Esophagus squamous epithelium (tissue), 5 donors: ENCODE measurements at regions not wholly inside any gene's neighbourhood (a gene's known extent, or its start where the extent isn't known, plus 50 kb on each side); places are given as distances from the start of the nearest gene placed in this dataset.

Experiments
- DNase-seq: peaks from one replicate; lab custom pipeline; 2025; lab: John Stamatoyannopoulos, UW
- H3K27ac ChIP-seq, 4 donors: fragments of 200-600 bp; sonication (generic); one replicate each; pipeline ENCODE4 v1.5.1; 2016 to 2019; ENCODE audit warnings: mild to moderate bottlenecking in 1 of 4
- H3K27me3 ChIP-seq, 4 donors: fragments of 200-600 bp; sonication (generic); 1 replicate in 3 of 4; 2 replicates in 1 of 4; pipeline versions ENCODE4 v1.5.1 to v1.6.0; 2017 to 2021; ENCODE audit warnings: antibody characterized with exemption in 1 of 4
- H3K36me3 ChIP-seq, 3 donors: fragments of 200-600 bp; sonication (generic); one replicate each; pipeline ENCODE4 v1.5.1; 2016 to 2019
- H3K4me1 ChIP-seq, 3 donors: fragments of 200-600 bp; sonication (generic); one replicate each; pipeline ENCODE4 v1.5.1; 2017 to 2019
- H3K4me3 ChIP-seq, 4 donors: fragments of 200-600 bp; sonication (generic); 1 replicate in 3 of 4; 2 replicates in 1 of 4; pipeline ENCODE4 v1.5.1; 2016 to 2019; ENCODE audit warnings: mild to moderate bottlenecking in 2 of 4, moderate library complexity in 1 of 4
- H3K9me3 ChIP-seq, 3 donors: fragments of 200-600 bp; sonication (generic); one replicate each; pipeline ENCODE4 v1.5.1; 2016 to 2019
- POLR2A ChIP-seq, 4 donors: fragments of 450-650 bp; IDR thresholded peaks; one replicate each; pipeline ENCODE4 v1.6.1; 2017; ENCODE audit warnings: antibody characterized with exemption in 4 of 4, mild to moderate bottlenecking in 4 of 4, moderate library complexity in 3 of 4
- WGBS, 2 donors: methylation state at CpG; one replicate each; pipeline ENCODE4 v1.1.5; 2018; 5-methylcytosine and 5-hydroxymethylcytosine counted together
- intact Hi-C: fragments of 100-400 bp; cut with DNase I; formaldehyde crosslinking; loops from one replicate; pipeline ENCODE4 v1.15.0; 2022
- TF ChIP-seq, protein P1 (sequence below), 6 experiments: fragments of 450-650 bp in 4 of 6; fragments of 200-600 bp in 2 of 6; sonication (generic) in 2 of 6; IDR thresholded peaks; one replicate each; pipeline ENCODE4 v1.5.1; 2016 to 2019; ENCODE audit warnings: antibody characterized with exemption in 6 of 6, mild to moderate bottlenecking in 4 of 6, moderate library complexity in 4 of 6
- donor health status: DM: yes; HTN: yes; CAD: no.

DNA sequence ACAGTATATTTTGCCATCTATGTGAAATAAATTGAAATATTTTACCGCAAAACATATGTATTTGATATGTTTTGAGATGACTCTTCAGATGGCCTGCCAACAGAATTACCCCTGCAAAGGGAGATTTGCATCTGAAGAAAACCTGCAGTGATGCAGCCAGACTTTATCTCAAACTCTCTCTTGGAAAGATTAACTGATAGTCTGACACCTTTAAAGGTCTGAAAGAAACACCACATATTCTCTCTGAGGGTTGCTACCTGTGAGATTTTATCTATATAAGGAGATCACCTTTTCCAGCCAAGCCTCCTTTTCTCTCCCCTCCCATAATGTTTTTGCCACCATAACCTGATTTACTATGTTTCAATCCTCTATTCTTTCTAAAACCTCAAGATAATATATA is 1106.3 kb upstream of the IGFBP7 start:
- Histone ChIP-seq H3K27me3 (no peaks in the 10 kb centered on the region), H3K36me3 (no peaks in the 10 kb centered on the region), H3K4me1 (no peaks in the 10 kb centered on the region), H3K4me3 (no peak overlapping the region), H3K9me3 (no peaks in the 10 kb centered on the region), H3K27ac (no peak overlapping the region)
- WGBS, 2 donors, result 54 to 92% methylated on average over 1 of the region's 1 CpG
- TF ChIP-seq, protein P1, sequence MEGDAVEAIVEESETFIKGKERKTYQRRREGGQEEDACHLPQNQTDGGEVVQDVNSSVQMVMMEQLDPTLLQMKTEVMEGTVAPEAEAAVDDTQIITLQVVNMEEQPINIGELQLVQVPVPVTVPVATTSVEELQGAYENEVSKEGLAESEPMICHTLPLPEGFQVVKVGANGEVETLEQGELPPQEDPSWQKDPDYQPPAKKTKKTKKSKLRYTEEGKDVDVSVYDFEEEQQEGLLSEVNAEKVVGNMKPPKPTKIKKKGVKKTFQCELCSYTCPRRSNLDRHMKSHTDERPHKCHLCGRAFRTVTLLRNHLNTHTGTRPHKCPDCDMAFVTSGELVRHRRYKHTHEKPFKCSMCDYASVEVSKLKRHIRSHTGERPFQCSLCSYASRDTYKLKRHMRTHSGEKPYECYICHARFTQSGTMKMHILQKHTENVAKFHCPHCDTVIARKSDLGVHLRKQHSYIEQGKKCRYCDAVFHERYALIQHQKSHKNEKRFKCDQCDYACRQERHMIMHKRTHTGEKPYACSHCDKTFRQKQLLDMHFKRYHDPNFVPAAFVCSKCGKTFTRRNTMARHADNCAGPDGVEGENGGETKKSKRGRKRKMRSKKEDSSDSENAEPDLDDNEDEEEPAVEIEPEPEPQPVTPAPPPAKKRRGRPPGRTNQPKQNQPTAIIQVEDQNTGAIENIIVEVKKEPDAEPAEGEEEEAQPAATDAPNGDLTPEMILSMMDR (IDR thresholded peaks at IDR 0.05), result no peak
- no peak for TF ChIP-seq POLR2A (IDR thresholded peaks at IDR 0.05)
- intact Hi-C loops, result no loop called here
- no peak for DNase-seq

DNA sequence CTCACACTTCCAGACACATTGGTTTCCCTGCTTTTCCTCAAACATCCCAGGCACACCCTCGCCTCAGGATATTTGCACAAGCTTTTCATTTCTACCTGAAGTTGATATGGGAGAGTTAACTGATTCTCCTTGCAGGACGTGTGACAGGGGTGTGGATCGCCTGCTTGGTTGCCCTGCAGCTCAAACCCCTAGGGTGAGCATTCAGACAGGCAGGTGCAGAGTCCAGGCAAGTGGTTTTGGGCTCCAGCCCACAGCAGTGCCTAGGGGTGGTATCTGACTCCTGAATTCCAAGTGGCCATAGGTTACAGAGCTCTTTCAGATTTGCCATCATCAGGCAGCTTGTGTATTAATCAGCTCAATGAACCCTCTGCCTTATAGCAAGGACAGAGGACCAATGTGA is 1104.2 kb upstream of the IGFBP7 start:
- Histone ChIP-seq H3K27me3 (no peaks in the 10 kb centered on the region), H3K4me3 (no peak overlapping the region), H3K9me3 (no peaks in the 10 kb centered on the region), H3K27ac (no peak overlapping the region), H3K4me1 (no peaks in the 10 kb centered on the region), H3K36me3 (no peaks in the 10 kb centered on the region)
- no peak for TF ChIP-seq POLR2A (IDR thresholded peaks at IDR 0.05)
- TF ChIP-seq, protein P1 (IDR thresholded peaks at IDR 0.05), result no peak
- intact Hi-C loops, result no loop called here
- WGBS, 2 donors, result 18 to 25% methylated on average over 1 to 2 of the region's 3 CpGs
- no peak for DNase-seq

DNA sequence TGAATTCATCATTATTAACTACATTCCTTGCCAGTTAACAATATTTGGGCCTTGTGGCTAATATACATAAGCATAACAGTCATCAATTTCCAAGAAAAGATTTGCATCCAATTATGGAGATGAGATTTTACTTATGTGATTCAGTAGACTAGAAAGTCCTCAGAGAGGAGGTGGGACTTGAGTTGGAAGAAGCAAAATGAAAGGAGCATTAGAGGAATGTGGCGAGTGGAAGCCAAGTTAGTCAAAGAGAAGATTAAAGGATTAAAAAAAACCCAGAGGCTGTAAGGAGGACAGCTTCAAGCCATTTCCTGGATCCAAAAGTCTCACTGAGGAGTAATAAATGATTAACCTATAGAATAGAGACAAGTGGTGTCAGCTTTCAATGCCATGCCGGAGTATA is 1099.4 kb upstream of the IGFBP7 start:
- Histone ChIP-seq H3K4me3 (no peak overlapping the region), H3K9me3 (no peaks in the 10 kb centered on the region), H3K4me1 (no peaks in the 10 kb centered on the region), H3K27ac (no peak overlapping the region), H3K27me3 (no peaks in the 10 kb centered on the region), H3K36me3 (no peaks in the 10 kb centered on the region)
- intact Hi-C loops, result no loop called here
- WGBS, 2 donors, result 29 to 43% methylated on average over 2 of the region's 2 CpGs
- no peak for DNase-seq
- TF ChIP-seq, protein P1 (IDR thresholded peaks at IDR 0.05), result no peak
- no peak for TF ChIP-seq POLR2A (IDR thresholded peaks at IDR 0.05)

DNA sequence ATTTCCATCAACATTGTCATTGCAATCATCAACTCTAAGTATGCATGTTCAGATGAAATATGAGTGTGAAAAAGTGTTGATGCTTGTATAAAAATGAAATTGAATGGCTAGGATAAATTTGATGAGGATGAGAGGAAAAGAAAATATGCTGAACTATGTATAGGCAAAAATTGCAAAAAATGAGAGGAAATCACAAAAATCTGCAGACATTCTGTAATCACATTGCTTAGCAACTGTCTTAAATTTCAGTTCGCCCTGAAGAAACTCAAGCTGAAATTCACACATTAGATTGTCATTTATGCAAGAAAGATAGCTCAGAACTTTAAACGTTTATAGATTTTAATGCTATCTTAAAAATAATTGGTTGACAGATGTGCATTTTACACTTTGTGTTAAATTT is 1098.8 kb upstream of the IGFBP7 start:
- H3K4me1 ChIP-seq, result no peaks in the 10 kb centered on the region
- H3K9me3 ChIP-seq, result no peaks in the 10 kb centered on the region
- intact Hi-C loops, result no loop called here
- H3K27ac ChIP-seq, result no peak overlapping the region
- H3K36me3 ChIP-seq, result no peaks in the 10 kb centered on the region
- DNase-seq, result no peak
- H3K27me3 ChIP-seq, result no peaks in the 10 kb centered on the region
- no peak overlapping the region for H3K4me3 ChIP-seq
- WGBS, 2 donors, result 67 to 79% methylated on average over 2 of the region's 2 CpGs
- TF ChIP-seq, protein P1 (IDR thresholded peaks at IDR 0.05), result no peak
- TF ChIP-seq POLR2A (IDR thresholded peaks at IDR 0.05), result no peak

DNA sequence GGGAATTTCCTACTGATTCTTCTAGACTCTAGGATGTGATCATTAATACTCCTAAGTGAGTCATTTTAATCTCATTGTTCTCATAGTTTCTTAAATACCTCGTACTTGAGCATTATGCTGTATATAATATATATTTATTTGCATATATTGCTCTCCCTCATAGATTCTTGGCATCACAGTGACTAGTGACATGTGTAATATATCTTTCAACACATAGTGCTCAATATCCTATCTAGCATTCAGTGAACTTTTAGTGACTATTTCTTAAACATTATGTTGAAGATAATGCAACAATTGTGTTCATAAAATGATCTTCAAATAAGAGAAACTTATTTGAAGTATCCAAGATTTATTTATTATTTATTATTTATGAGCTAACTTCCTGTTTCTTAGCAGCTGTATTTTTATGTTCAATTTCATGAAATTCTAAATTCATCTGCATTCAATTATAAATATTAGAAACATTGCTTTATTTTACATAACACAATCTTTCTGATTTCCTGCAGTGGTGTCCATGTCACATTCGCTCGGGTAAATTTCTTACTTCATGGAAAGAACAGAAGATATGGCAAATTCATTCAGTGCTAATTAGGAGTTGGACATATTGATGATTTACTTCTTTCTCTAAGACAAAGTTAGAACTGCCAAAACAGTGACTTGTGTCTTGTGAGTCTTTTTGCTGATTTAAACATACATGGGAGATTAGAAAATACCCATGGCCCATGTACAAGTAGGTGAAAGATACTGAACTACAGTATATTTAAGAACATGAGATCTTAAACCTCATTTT is 1095.5 kb upstream of the IGFBP7 start:
- Histone ChIP-seq H3K4me3 (no peak overlapping the region), H3K4me1 (no peaks in the 10 kb centered on the region), H3K27ac (no peak overlapping the region), H3K9me3 (no peaks in the 10 kb centered on the region), H3K36me3 (no peaks in the 10 kb centered on the region), H3K27me3 (no peaks in the 10 kb centered on the region)
- TF ChIP-seq POLR2A (IDR thresholded peaks at IDR 0.05), result no peak
- TF ChIP-seq, protein P1 (IDR thresholded peaks at IDR 0.05), result no peak
- intact Hi-C loops, result no loop called here
- DNase-seq, result no peak
- WGBS, 2 donors, result 59 to 65% methylated on average over 3 of the region's 3 CpGs
